ENCODE measurements at regions not wholly inside any gene's neighbourhood (a gene's known extent, or its start where the extent isn't known, plus 50 kb on each side); places are given as distances from the start of the nearest gene placed in this dataset.

GRCh38 chr21:14722841-14723483 is 176.8 kb upstream of the SAMSN1 start:
- no peaks in the 10 kb centered on the region for H3K4me1 ChIP-seq (ENCODE audit: insufficient read depth, low read length)
- no peaks in the 10 kb centered on the region for H3K79me2 ChIP-seq (ENCODE audit: insufficient read depth, low read length)
- no peak overlapping the region for H3K27ac ChIP-seq (ENCODE audit: low read depth, low read length)
- H3K4me3 ChIP-seq (ENCODE audit: insufficient read depth, low read length), result no peak overlapping the region
- DNase-seq (ENCODE audit: insufficient read length, low spot score, missing footprints), result no peak
- no peak for TF ChIP-seq CTCF (IDR thresholded peaks at IDR 0.05; ENCODE audit: extremely low read depth, low read depth, low read length)
- no peaks in the 10 kb centered on the region for H3K9me3 ChIP-seq (ENCODE audit: low read depth, low read length)
- H3K36me3 ChIP-seq (ENCODE audit: insufficient read depth, low read length), result no peaks in the 10 kb centered on the region
- no peak overlapping the region for H3K4me2 ChIP-seq (ENCODE audit: insufficient read depth, low read length)
- H4K20me1 ChIP-seq (ENCODE audit: insufficient read depth, low read length), result no peaks in the 10 kb centered on the region
- no peak overlapping the region for H2AFZ ChIP-seq (ENCODE audit: low read length)
- no peaks in the 10 kb centered on the region for H3K27me3 ChIP-seq (ENCODE audit: insufficient read depth, low read length)

- H3K27ac ChIP-seq (ENCODE audit: low read depth, low read length), result no peak overlapping the region
These were observed 174.1 kb upstream of the SAMSN1 start for GRCh38 chr21:14720237-14720636.

GRCh38 chr21:14718951-14719350 is 172.8 kb upstream of the SAMSN1 start:
- Histone ChIP-seq H3K27me3 (ENCODE audit: insufficient read depth, low read length) (no peaks in the 10 kb centered on the region), H3K4me2 (ENCODE audit: insufficient read depth, low read length) (no peak overlapping the region), H4K20me1 (ENCODE audit: insufficient read depth, low read length) (no peaks in the 10 kb centered on the region), H3K4me1 (ENCODE audit: insufficient read depth, low read length) (no peaks in the 10 kb centered on the region), H3K36me3 (ENCODE audit: insufficient read depth, low read length) (no peaks in the 10 kb centered on the region), H3K4me3 (ENCODE audit: insufficient read depth, low read length) (no peak overlapping the region), H3K79me2 (ENCODE audit: insufficient read depth, low read length) (no peaks in the 10 kb centered on the region), H2AFZ (ENCODE audit: low read length) (no peak overlapping the region), H3K27ac (ENCODE audit: low read depth, low read length) (no peak overlapping the region), H3K9me3 (ENCODE audit: low read depth, low read length) (no peaks in the 10 kb centered on the region)
- no peak for TF ChIP-seq CTCF (IDR thresholded peaks at IDR 0.05; ENCODE audit: extremely low read depth, low read depth, low read length)
- no peak for DNase-seq (ENCODE audit: insufficient read length, low spot score, missing footprints)

More at GRCh38 chr21:14720237-14720636, 174.1 kb upstream of the SAMSN1 start:
- no peak for TF ChIP-seq CTCF (IDR thresholded peaks at IDR 0.05; ENCODE audit: extremely low read depth, low read depth, low read length)
- Histone ChIP-seq H3K9me3 (ENCODE audit: low read depth, low read length) (no peaks in the 10 kb centered on the region), H3K79me2 (ENCODE audit: insufficient read depth, low read length) (no peaks in the 10 kb centered on the region), H3K4me3 (ENCODE audit: insufficient read depth, low read length) (no peak overlapping the region), H3K4me1 (ENCODE audit: insufficient read depth, low read length) (no peaks in the 10 kb centered on the region), H3K4me2 (ENCODE audit: insufficient read depth, low read length) (no peak overlapping the region), H4K20me1 (ENCODE audit: insufficient read depth, low read length) (no peaks in the 10 kb centered on the region), H3K27me3 (ENCODE audit: insufficient read depth, low read length) (no peaks in the 10 kb centered on the region), H2AFZ (ENCODE audit: low read length) (no peak overlapping the region), H3K36me3 (ENCODE audit: insufficient read depth, low read length) (no peaks in the 10 kb centered on the region)
- DNase-seq (ENCODE audit: insufficient read length, low spot score, missing footprints), result no peak

- no peak overlapping the region for H3K27ac ChIP-seq (ENCODE audit: low read depth, low read length)
These were observed 170.8 kb upstream of the SAMSN1 start for GRCh38 chr21:14716761-14717396.

More at GRCh38 chr21:14716761-14717396, 170.8 kb upstream of the SAMSN1 start:
- H3K79me2 ChIP-seq (ENCODE audit: insufficient read depth, low read length), result no peaks in the 10 kb centered on the region
- H3K4me3 ChIP-seq (ENCODE audit: insufficient read depth, low read length), result no peak overlapping the region
- no peak overlapping the region for H3K4me2 ChIP-seq (ENCODE audit: insufficient read depth, low read length)
- no peak for DNase-seq (ENCODE audit: insufficient read length, low spot score, missing footprints)
- no peaks in the 10 kb centered on the region for H3K36me3 ChIP-seq (ENCODE audit: insufficient read depth, low read length)
- no peak overlapping the region for H2AFZ ChIP-seq (ENCODE audit: low read length)
- no peaks in the 10 kb centered on the region for H4K20me1 ChIP-seq (ENCODE audit: insufficient read depth, low read length)
- H3K9me3 ChIP-seq (ENCODE audit: low read depth, low read length), result no peaks in the 10 kb centered on the region
- no peak for TF ChIP-seq CTCF (IDR thresholded peaks at IDR 0.05; ENCODE audit: extremely low read depth, low read depth, low read length)
- H3K27me3 ChIP-seq (ENCODE audit: insufficient read depth, low read length), result no peaks in the 10 kb centered on the region
- no peaks in the 10 kb centered on the region for H3K4me1 ChIP-seq (ENCODE audit: insufficient read depth, low read length)
